ENCODE measurements at regions not wholly inside any gene's neighbourhood (a gene's known extent, or its start where the extent isn't known, plus 50 kb on each side); places are given as distances from the start of the nearest gene placed in this dataset.

DNA sequence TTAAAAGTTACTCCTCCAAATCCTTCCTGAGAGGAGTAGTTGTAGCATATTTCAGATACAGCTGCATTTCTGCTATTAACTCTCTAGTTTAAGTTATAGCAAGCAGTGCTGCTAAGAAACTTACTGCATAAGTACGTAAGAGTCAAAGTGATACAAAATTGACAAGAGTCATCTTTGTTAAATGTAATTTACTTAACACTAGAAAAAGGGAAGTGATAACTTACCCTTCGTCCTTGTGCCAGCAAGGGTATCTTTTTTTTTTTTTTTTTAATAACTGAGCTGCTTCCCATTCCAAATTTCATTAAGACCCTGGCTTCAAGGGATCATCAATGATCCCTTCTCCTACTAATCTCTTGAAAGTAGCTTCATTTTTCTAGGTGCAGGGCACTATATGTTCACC, 493.0 kb downstream of the PLCL1 start:
- DNase-seq (ENCODE audit: low spot score) = no peak
- no peak for TF ChIP-seq CTCF (IDR thresholded peaks at IDR 0.05; ENCODE audit: borderline replicate concordance, control extremely low read depth, extremely low read depth, insufficient read depth, missing control alignments)
- in situ Hi-C loops (cut with MboI; ENCODE audit: low sequenced_read_pairs, unreplicated experiment) = loop anchor here (10.0 kb wide), 1 partner anchor 483 kb away; no protein-coding TSS in a partner anchor

DNA sequence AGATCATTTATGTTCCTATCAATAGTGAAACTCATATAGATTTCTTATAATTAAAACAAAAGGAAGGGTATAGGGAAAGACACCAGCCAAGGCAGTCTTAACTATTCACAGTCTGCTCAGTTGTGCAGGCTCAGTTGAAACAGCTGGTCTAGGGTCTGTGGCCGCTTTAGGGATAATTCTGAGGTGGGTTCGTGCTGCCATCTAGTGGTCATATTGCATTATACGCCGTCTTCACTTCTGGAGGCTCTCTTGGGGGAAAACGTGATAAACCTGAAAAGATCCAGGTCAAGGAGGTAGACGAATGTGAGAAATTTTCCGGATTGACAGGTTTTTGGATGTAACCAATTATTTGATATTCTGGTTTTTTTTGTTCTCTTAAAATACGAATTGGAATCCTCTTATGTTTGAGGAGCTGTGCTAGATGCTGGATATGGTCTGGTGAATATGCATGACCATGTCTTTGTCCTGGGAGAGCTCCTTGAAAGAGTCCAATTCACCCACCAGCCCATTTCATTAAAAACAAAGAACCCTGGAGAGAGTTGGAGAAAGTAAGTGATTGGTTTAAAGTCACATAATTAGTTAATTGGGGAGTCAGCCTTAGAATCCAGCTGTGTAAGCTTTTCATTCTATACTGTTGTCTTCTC, 492.4 kb downstream of the PLCL1 start:
- peak; percentile 50 for DNase-seq (ENCODE audit: low spot score)
- in situ Hi-C loops (cut with MboI; ENCODE audit: low sequenced_read_pairs, unreplicated experiment) = loop anchor here (10.0 kb wide), 1 partner anchor 482 kb away; no protein-coding TSS in a partner anchor
- peak; percentile 71 for TF ChIP-seq CTCF (IDR thresholded peaks at IDR 0.05; ENCODE audit: borderline replicate concordance, control extremely low read depth, extremely low read depth, insufficient read depth, missing control alignments)

GRCh38 chr2:198293281-198293680, 488.9 kb downstream of the PLCL1 start:
- no peak for TF ChIP-seq CTCF (IDR thresholded peaks at IDR 0.05; ENCODE audit: borderline replicate concordance, control extremely low read depth, extremely low read depth, insufficient read depth, missing control alignments)
- DNase-seq (ENCODE audit: low spot score) = no peak
- in situ Hi-C loops (cut with MboI; ENCODE audit: low sequenced_read_pairs, unreplicated experiment) = loop anchor here (10.0 kb wide), 1 partner anchor 478 kb away; no protein-coding TSS in a partner anchor

- no peak for DNase-seq (ENCODE audit: low spot score)
- in situ Hi-C loops (cut with MboI; ENCODE audit: low sequenced_read_pairs, unreplicated experiment) = loop anchor here (10.0 kb wide), 1 partner anchor 475 kb away; no protein-coding TSS in a partner anchor
- no peak for TF ChIP-seq CTCF (IDR thresholded peaks at IDR 0.05; ENCODE audit: borderline replicate concordance, control extremely low read depth, extremely low read depth, insufficient read depth, missing control alignments)
Observed at GRCh38 chr2:198289811-198290210, 485.4 kb downstream of the PLCL1 start.

DNA sequence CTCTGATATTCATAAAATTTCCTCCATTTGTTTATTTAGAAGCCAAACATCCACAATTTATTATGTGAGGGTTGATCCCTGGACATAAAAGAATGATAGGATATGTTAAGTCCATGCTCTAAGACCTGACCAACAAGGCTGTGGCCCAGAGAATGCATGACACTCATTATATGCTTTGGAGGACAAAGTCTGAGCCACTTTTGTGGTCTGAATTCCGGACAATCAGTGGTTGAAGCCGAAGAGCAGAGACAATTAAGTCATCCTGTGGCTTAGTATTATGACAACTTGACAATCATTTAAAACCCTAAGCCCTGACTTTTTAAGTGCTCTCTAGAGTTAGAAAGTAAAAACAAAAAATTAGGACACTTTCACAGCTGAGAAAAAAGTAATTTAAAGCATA, 483.3 kb downstream of the PLCL1 start:
- in situ Hi-C loops (cut with MboI; ENCODE audit: low sequenced_read_pairs, unreplicated experiment) = no loop called here
- no peak for DNase-seq (ENCODE audit: low spot score)
- no peak for TF ChIP-seq CTCF (IDR thresholded peaks at IDR 0.05; ENCODE audit: borderline replicate concordance, control extremely low read depth, extremely low read depth, insufficient read depth, missing control alignments)

- in situ Hi-C loops (cut with MboI; ENCODE audit: low sequenced_read_pairs, unreplicated experiment) = no loop called here
Observed at GRCh38 chr2:198285216-198285615, 480.8 kb downstream of the PLCL1 start.

More at GRCh38 chr2:198285216-198285615, 480.8 kb downstream of the PLCL1 start:
- no peak for TF ChIP-seq CTCF (IDR thresholded peaks at IDR 0.05; ENCODE audit: borderline replicate concordance, control extremely low read depth, extremely low read depth, insufficient read depth, missing control alignments)
- no peak for DNase-seq (ENCODE audit: low spot score)
